Neural crest cell (in vitro differentiated cells): ENCODE measurements at regions not wholly inside any gene's neighbourhood (a gene's known extent, or its start where the extent isn't known, plus 50 kb on each side); places are given as distances from the start of the nearest gene placed in this dataset.
"Not testable (repeated sequence)": the region's sequence is repeated elsewhere in the genome, so short reads cannot be mapped to it uniquely, and the experiment has no call there.

Source experiments
- DNase-seq: peaks from one replicate; pipeline ENCODE4 v3.0.0; 2021; ENCODE audit warnings: low read depth, mixed read lengths, low spot score
- H3K27ac Mint-ChIP-seq: one replicate; pipeline ENCODE4 v1.8.0; 2021; ENCODE audit warnings: mild to moderate bottlenecking, mixed read lengths; ENCODE audit not compliant: unreplicated experiment
- H3K27me3 Mint-ChIP-seq: 2 replicates; pipeline ENCODE4 v1.8.0; 2021; ENCODE audit warnings: low read depth, mild to moderate bottlenecking, mixed read lengths
- H3K36me3 Mint-ChIP-seq: 2 replicates; pipeline ENCODE4 v1.8.0; 2021; ENCODE audit warnings: low read depth, mild to moderate bottlenecking, mixed read lengths
- H3K4me1 Mint-ChIP-seq: 2 replicates; pipeline ENCODE4 v1.8.0; 2021; ENCODE audit warnings: mixed read lengths
- H3K4me3 Mint-ChIP-seq: one replicate; pipeline ENCODE4 v1.8.0; 2021; ENCODE audit warnings: mild to moderate bottlenecking, mixed read lengths
- H3K9me3 Mint-ChIP-seq: 2 replicates; pipeline ENCODE4 v1.8.0; 2021; ENCODE audit warnings: mixed read lengths
- TF ChIP-seq, protein P1 (sequence below): fragments of 200-600 bp; sonication (generic); conservative IDR thresholded peaks from 2 replicates; pipeline ENCODE4 v1.5.0; 2021; ENCODE audit warnings: antibody characterized with exemption, mild to moderate bottlenecking

DNA sequence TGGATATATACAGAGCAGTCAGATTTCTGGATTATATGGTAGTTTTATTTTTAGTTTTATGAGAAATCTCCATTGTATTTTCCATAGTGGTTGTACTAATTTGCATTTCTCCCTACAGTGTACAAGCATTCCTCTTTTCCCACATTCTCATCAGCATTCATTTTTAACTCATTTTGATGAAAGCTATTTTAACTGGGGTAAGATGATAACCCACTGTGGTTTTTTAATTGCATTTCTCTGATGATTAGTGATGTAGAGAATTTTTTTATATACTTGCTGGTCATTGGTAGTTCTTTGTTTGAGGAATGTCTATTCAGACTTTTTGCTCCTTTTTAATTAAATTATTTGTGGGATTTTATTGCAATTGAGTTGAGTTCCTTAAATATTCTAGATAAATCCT, 903.6 kb downstream of the DIPK2A start:
- H3K27ac Mint-ChIP-seq = no peak overlapping the region
- H3K4me1 Mint-ChIP-seq = no peaks in the 10 kb centered on the region
- H3K4me3 Mint-ChIP-seq = no peak overlapping the region
- H3K36me3 Mint-ChIP-seq = no peaks in the 10 kb centered on the region
- H3K27me3 Mint-ChIP-seq = no peaks in the 10 kb centered on the region
- peaks cover 2% of the 10 kb centered on the region for H3K9me3 Mint-ChIP-seq
- DNase-seq = no peak
- TF ChIP-seq, protein P1, sequence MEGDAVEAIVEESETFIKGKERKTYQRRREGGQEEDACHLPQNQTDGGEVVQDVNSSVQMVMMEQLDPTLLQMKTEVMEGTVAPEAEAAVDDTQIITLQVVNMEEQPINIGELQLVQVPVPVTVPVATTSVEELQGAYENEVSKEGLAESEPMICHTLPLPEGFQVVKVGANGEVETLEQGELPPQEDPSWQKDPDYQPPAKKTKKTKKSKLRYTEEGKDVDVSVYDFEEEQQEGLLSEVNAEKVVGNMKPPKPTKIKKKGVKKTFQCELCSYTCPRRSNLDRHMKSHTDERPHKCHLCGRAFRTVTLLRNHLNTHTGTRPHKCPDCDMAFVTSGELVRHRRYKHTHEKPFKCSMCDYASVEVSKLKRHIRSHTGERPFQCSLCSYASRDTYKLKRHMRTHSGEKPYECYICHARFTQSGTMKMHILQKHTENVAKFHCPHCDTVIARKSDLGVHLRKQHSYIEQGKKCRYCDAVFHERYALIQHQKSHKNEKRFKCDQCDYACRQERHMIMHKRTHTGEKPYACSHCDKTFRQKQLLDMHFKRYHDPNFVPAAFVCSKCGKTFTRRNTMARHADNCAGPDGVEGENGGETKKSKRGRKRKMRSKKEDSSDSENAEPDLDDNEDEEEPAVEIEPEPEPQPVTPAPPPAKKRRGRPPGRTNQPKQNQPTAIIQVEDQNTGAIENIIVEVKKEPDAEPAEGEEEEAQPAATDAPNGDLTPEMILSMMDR = no peak

DNA sequence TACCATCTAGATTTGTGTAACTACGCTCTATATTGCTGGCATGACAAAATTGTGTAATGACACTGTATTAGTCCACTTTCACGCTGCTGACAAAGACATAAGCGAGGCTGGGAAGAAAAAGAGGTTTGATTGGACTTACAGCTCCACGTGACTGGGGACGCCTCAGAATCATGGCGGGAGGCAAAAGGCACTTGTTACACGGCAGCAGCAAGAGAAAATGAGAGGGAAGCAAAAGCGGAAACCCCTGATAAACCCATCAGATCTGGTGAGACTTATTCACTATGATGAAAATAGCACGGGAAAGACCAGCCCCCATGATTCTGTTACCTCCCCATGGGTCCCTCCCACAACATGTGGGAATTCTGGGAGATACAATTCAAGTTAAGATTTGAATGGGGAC, 905.7 kb downstream of the DIPK2A start:
- TF ChIP-seq, protein P1 = no peak
- H3K4me1 Mint-ChIP-seq = no peaks in the 10 kb centered on the region
- no peak overlapping the region for H3K4me3 Mint-ChIP-seq
- no peaks in the 10 kb centered on the region for H3K27me3 Mint-ChIP-seq
- peaks cover 2% of the 10 kb centered on the region for H3K9me3 Mint-ChIP-seq
- no peak overlapping the region for H3K27ac Mint-ChIP-seq
- DNase-seq = no peak
- no peaks in the 10 kb centered on the region for H3K36me3 Mint-ChIP-seq

DNA sequence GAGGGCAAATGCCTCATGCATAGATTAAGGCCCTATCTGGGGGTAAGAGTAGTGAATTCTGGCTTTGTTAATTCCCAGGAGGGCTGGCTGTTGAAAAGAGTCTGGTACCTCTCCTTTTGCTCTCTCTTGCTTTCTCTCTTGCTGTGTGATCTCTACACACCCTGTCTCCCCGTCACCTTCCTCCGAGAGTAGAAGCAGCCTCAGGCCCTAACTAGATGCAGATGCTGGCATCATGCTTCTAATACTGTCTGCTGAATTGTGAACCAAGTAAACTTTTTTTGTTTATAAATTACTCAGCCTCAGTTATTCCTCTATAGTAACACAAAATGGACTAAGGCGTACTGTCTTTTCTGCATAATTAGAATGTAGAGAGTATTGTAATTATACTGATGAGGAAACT, 908.1 kb downstream of the DIPK2A start:
- Mint-ChIP-seq H3K4me3 (no peak overlapping the region), H3K4me1 (no peaks in the 10 kb centered on the region), H3K9me3 (peaks cover 2% of the 10 kb centered on the region), H3K27me3 (no peaks in the 10 kb centered on the region), H3K36me3 (no peaks in the 10 kb centered on the region), H3K27ac (no peak overlapping the region)
- DNase-seq = no peak
- TF ChIP-seq, protein P1 = no peak

DNA sequence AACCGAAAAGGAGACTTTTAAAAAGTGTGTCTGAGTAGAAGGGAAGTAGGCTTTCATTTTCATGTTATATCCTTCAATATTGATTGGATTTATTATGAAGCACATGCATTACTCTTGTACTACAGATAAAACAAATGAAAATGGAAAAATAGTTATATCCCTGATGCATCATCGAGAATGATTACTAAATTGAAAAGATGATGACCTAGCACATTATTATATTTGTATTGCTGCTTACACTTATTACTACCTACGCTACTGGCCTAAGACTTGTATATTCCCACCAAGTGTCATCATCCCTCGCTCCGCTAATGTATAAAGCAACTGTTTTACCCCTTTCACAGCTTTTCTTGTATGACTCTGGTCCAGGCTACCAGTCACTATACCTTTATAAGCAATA, 922.4 kb downstream of the DIPK2A start:
- Mint-ChIP-seq H3K27ac (no peak overlapping the region), H3K36me3 (no peaks in the 10 kb centered on the region), H3K4me1 (peaks cover 7% of the 10 kb centered on the region), H3K4me3 (no peak overlapping the region), H3K27me3 (no peaks in the 10 kb centered on the region), H3K9me3 (no peaks in the 10 kb centered on the region)
- TF ChIP-seq, protein P1 = no peak
- no peak for DNase-seq

DNA sequence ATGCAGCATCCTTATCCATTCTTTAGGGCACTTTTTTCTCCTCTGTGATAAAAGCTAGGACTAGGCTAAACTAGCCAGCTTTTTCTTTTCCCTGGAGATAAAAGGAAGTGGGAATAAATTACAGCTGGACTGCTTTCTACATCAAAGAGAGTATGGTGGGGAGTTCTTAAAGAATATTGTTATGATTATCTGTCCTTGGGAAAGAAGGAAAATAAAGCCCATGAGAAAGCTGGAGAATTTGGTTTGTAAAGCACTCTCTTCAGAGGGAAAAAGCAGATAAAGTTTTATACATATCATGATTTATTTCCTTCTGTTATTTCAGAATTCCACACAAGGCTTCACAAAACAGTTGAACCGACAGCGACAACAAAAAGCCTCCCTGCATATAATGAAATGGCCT, 923.0 kb downstream of the DIPK2A start:
- Mint-ChIP-seq H3K4me3 (no peak overlapping the region), H3K4me1 (peaks cover 7% of the 10 kb centered on the region), H3K27me3 (no peaks in the 10 kb centered on the region), H3K27ac (no peak overlapping the region), H3K9me3 (no peaks in the 10 kb centered on the region), H3K36me3 (no peaks in the 10 kb centered on the region)
- TF ChIP-seq, protein P1 = no peak
- DNase-seq = no peak

DNA sequence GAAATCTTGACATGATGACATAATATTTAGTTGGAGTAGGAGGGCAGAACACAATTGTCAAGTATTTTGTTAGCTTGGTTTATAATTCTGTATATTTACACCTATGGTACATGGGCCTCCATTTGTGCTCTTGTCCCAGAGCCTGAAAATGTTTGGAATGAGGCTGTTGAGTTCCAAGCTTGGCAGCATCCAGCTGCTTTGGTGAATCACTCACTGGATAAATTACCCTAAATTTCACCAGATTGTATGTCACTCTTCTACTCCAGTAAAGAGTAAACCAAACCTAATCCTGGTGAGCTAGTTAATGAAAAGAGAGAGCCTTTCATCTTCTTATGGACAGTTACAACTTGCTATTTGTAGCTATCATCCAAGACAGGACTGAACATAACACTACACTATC, 928.7 kb downstream of the DIPK2A start:
- H3K27me3 Mint-ChIP-seq = no peaks in the 10 kb centered on the region
- TF ChIP-seq, protein P1 = no peak
- no peak for DNase-seq
- H3K4me1 Mint-ChIP-seq = no peaks in the 10 kb centered on the region
- H3K27ac Mint-ChIP-seq = no peak overlapping the region
- H3K36me3 Mint-ChIP-seq = peaks cover 8% of the 10 kb centered on the region
- H3K9me3 Mint-ChIP-seq = peaks cover 6% of the 10 kb centered on the region
- H3K4me3 Mint-ChIP-seq = no peak overlapping the region

DNA sequence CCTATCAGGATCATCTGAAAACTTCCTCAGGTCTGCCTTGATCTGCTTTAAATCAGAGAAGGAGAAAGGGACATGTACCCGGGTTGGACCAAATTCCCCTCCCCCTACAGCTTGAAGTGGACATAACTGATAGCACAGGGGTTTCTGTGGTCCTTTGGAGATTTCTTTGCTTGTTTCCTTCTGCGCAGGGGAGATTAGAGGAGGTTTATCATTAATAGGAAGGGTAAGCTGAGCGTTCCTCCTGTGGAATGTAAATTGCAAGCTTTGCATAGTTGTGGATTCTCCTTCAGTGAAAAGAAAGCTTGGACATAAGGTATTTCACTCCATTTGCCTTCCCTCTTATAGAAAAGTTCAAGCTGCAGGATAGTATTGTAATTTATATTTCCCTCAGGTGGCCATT, 936.0 kb downstream of the DIPK2A start:
- H3K27me3 Mint-ChIP-seq, H3K4me3 Mint-ChIP-seq, H3K27ac Mint-ChIP-seq, H3K4me1 Mint-ChIP-seq, H3K36me3 Mint-ChIP-seq, DNase-seq: not testable (repeated sequence)
- H3K9me3 Mint-ChIP-seq = peaks cover 15% of the 10 kb centered on the region
